Activated naive CD8-positive, alpha-beta T cell treated with anti-CD3 and anti-CD28 coated beads for 36 hours (primary cell): ENCODE measurements at regions not wholly inside any gene's neighbourhood (a gene's known extent, or its start where the extent isn't known, plus 50 kb on each side); places are given as distances from the start of the nearest gene placed in this dataset.
"Not testable (repeated sequence)": the region's sequence is repeated elsewhere in the genome, so short reads cannot be mapped to it uniquely, and the experiment has no call there.

Source experiments
- DNase-seq: peaks from one replicate; pipeline ENCODE4 v3.0.0; 2021
- H3K27ac Mint-ChIP-seq: one replicate; pipeline ENCODE4 v1.8.0; 2022; ENCODE audit warnings: mild to moderate bottlenecking, moderate library complexity, mixed read lengths
- H3K27me3 Mint-ChIP-seq: one replicate; pipeline ENCODE4 v1.8.0; 2022; ENCODE audit warnings: mild to moderate bottlenecking, mixed read lengths
- H3K36me3 Mint-ChIP-seq: one replicate; pipeline ENCODE4 v1.8.0; 2021; ENCODE audit warnings: mild to moderate bottlenecking, mixed read lengths
- H3K4me1 Mint-ChIP-seq: one replicate; pipeline ENCODE4 v1.8.0; 2021; ENCODE audit warnings: mixed read lengths
- H3K4me3 Mint-ChIP-seq: one replicate; pipeline ENCODE4 v1.8.0; 2022; ENCODE audit warnings: mild to moderate bottlenecking, moderate library complexity, mixed read lengths
- H3K9me3 Mint-ChIP-seq: one replicate; pipeline ENCODE4 v1.8.0; 2022; ENCODE audit warnings: mixed read lengths

DNA sequence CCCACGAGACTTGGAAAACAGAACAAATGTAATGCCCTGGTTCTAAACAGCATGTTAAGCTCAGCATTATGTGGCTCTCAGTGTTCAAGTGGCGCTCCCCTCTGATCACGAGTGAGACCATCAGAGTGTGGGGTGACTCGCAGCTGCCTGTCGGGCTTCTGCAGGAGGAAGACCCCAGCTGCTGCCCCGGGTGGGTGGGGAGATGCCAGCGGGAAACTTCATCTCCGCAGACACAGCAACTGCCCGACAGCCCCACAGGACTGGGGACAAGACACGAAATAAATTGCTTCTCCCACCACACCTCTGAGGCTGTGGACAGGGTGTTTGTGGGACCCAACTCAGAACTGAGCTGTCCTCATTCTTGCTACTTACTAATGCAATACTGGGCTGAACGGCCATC lies 126.3 kb upstream of the KIF5B start:
- no peaks in the 10 kb centered on the region for H3K36me3 Mint-ChIP-seq
- H3K27me3 Mint-ChIP-seq, result no peaks in the 10 kb centered on the region
- no peak overlapping the region for H3K27ac Mint-ChIP-seq
- H3K9me3 Mint-ChIP-seq, result no peaks in the 10 kb centered on the region
- H3K4me3 Mint-ChIP-seq, result no peak overlapping the region
- DNase-seq, result no peak
- no peaks in the 10 kb centered on the region for H3K4me1 Mint-ChIP-seq

DNA sequence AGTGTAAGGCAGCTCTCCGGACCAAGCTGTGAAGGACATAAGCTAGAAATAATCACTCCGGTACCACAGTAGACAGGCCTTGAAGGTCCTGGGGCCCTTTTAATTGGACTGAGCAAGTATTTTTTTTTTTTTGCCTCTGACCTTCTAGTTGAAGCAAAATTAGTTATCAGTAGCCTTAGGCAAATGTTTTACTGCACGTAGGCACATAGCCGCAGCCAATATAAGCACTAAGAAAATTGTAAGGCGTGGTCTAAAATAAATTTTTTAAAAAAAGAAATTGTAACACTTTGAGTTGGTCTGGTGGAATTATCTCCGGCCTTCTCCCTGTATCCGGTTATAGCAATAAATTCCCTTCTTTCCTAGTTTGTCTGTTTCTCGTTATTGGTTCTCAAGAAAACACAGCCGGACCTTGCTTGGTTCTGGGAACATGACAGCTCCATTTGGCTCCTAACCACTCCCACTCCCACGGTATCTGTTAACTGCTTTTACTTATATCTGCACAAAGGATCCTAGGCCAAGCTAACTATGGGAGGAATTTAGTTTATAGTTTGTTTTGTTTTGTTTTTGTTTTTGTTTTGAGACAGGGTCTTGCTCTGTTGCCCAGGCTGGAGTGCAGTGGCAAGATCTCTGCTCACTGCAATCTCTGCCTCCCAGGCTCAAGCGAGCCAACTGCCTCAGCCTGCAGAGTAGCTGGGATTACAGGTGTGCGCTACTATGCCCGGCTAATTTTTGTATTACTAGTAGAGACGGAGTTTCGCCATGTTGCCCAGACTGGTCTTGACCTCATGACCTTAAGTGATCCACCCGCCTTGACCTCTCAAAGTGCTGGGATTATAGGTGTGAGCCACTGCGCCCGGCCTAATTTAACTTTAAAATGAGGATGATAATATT lies 124.4 kb upstream of the KIF5B start:
- no peaks in the 10 kb centered on the region for H3K27me3 Mint-ChIP-seq
- no peak overlapping the region for H3K4me3 Mint-ChIP-seq
- no peak for DNase-seq
- H3K9me3 Mint-ChIP-seq, result no peaks in the 10 kb centered on the region
- H3K36me3 Mint-ChIP-seq, result no peaks in the 10 kb centered on the region
- H3K27ac Mint-ChIP-seq, result no peak overlapping the region
- H3K4me1 Mint-ChIP-seq, result no peaks in the 10 kb centered on the region

DNA sequence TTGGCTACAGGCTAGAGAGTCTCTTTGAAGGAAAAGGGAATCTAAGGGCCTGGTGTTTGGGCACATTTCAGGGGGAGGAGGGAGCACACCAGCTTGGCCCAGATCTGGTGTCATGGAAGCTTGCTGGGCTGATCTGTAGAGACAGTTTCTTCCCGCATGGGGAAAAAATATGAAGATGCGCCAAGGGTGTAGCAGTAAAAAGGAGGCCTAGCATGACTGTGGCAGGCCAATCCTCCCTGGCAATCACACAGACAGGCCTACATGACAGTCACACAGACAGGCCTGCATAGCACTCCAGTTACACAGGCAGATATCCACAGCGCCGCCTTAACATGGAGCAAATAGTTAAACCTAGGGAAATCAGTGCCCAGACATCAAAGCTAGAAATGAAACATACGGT lies 123.6 kb upstream of the KIF5B start:
- H3K4me3 Mint-ChIP-seq, result no peak overlapping the region
- H3K36me3 Mint-ChIP-seq, result no peaks in the 10 kb centered on the region
- DNase-seq, result no peak
- no peaks in the 10 kb centered on the region for H3K9me3 Mint-ChIP-seq
- H3K4me1 Mint-ChIP-seq, result no peaks in the 10 kb centered on the region
- no peaks in the 10 kb centered on the region for H3K27me3 Mint-ChIP-seq
- no peak overlapping the region for H3K27ac Mint-ChIP-seq

DNA sequence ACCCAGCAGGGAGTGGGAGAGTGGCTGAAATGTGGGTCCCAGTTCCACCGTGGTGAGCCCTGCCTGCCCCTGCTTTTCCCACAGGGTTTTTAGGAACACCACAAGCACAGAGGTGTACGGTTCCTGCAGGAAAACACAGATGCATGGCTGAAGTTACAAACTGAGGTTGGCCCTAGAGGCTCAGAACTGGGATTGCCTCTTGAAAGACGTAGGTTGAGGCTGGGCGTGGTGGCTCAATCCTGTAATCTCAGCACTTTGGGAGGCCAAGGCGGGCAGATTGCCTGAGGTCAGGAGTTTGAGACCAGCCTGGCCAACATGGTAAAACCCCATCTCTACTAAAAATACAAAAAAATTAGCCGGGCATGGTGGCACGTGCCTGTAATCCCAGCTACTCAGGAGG lies 121.4 kb upstream of the KIF5B start:
- not testable (repeated sequence) for H3K9me3 Mint-ChIP-seq, DNase-seq, H3K4me3 Mint-ChIP-seq, H3K27me3 Mint-ChIP-seq, H3K4me1 Mint-ChIP-seq, H3K36me3 Mint-ChIP-seq, H3K27ac Mint-ChIP-seq

DNA sequence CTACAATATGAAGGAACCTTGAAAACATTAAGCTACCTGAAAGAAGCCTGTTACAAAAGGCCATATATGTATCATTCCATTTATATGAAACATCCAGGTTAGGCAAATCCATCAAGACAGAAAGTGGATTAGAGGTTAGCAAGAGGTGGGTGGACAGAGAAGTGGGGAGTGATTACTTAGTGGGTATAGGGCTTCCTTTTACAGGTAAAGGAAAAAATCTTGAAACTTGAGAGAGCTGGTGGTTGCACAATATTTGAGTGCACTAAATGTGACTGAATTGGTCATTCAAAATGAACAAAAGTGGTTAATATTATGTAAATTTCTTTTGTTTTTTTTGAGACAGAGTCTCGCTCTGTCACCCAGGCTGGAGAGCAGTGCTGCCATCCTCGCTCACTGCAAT lies 119.4 kb upstream of the KIF5B start:
- H3K36me3 Mint-ChIP-seq, result no peaks in the 10 kb centered on the region
- no peak overlapping the region for H3K4me3 Mint-ChIP-seq
- no peak for DNase-seq
- no peak overlapping the region for H3K27ac Mint-ChIP-seq
- no peaks in the 10 kb centered on the region for H3K27me3 Mint-ChIP-seq
- no peaks in the 10 kb centered on the region for H3K4me1 Mint-ChIP-seq
- no peaks in the 10 kb centered on the region for H3K9me3 Mint-ChIP-seq

DNA sequence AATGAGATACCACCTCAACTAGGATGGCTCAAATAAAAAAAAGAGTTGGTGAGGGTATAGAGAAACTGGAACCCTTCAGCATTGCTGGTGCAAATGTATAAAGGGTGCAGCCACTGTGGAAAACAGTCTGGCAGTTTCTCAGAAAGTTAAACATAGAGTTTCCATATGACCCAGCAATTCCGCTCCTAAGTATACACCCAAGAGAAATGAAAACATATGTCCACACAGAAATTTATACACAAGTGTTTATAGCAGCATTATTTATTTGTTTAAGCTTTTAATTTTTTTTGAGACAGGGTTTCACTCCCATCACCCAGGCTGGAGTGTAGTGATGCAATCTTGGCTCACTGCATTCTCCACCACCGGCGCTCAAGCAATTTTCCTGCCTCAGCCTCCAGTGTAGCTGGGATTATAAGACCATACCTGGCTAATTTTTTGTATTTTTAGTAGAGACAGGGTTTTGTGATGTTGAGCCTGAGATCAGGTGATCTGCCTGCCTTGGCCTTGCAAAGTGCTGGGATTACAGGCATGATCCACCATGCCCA lies 118.2 kb upstream of the KIF5B start:
- H3K4me3 Mint-ChIP-seq, result no peak overlapping the region
- no peaks in the 10 kb centered on the region for H3K4me1 Mint-ChIP-seq
- H3K27ac Mint-ChIP-seq, result no peak overlapping the region
- no peaks in the 10 kb centered on the region for H3K27me3 Mint-ChIP-seq
- no peak for DNase-seq
- H3K36me3 Mint-ChIP-seq, result no peaks in the 10 kb centered on the region
- H3K9me3 Mint-ChIP-seq, result no peaks in the 10 kb centered on the region

DNA sequence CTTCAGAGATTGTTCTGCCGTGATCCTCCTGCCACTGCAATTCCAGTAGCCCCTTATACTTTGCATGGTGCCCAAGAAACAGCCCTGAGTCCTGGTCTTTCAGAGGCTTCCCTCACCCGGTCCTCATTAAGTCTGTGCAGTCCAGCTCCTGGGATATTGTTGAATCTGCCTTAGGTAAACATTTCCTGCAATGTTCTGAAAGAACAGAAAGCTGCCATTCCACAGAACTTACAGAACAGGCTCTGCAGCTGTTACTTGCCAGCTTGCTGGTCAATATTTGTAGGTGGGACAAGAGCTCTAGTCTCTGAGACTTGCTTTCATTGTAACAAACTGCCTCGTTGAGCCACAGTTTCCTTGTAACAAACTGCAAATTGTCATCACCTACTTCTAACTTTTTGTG lies 115.0 kb upstream of the KIF5B start:
- no peaks in the 10 kb centered on the region for H3K36me3 Mint-ChIP-seq
- no peaks in the 10 kb centered on the region for H3K9me3 Mint-ChIP-seq
- no peaks in the 10 kb centered on the region for H3K4me1 Mint-ChIP-seq
- DNase-seq, result no peak
- no peak overlapping the region for H3K4me3 Mint-ChIP-seq
- H3K27ac Mint-ChIP-seq, result no peak overlapping the region
- H3K27me3 Mint-ChIP-seq, result no peaks in the 10 kb centered on the region

DNA sequence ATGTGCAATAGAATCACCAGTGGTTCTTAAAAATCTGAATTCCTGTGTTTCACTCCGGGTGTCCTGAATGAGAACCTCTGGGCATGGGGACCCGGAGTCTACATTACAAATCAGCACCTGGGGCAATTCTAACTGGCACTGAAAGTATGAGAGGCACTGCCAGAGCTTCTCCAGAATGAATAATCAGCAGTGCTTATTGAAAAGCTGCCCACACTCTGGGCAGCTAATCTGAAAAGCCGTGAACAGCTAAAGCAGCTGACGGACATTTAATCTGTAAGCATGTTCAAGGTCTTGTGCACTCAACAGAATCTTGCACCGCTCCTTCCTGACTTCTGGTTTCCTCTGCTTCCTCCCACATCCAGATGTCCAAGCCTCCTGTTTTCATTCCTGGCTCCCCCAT lies 113.3 kb upstream of the KIF5B start:
- Mint-ChIP-seq H3K9me3 (no peaks in the 10 kb centered on the region), H3K36me3 (no peaks in the 10 kb centered on the region), H3K27me3 (peaks cover 9% of the 10 kb centered on the region), H3K4me3 (no peak overlapping the region), H3K4me1 (no peaks in the 10 kb centered on the region), H3K27ac (no peak overlapping the region)
- no peak for DNase-seq

DNA sequence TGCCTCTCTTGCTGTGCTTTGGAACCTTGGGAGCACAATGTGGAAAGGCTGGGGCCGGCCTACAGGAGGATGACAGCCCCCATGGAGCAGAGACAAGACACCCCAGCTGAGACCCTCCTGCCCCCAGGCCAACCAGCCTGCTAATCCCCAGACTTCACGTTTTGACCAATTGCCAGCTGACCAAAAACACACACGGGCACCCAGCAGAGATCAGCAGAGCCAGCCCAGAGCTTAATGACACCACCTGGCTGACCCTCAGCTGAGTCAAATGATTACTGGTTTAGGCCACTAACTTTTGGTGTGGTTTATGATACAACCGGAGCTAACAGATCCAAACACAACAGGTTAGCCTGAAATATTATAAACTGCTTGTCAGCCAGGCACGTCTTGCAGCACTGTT lies 111.2 kb upstream of the KIF5B start:
- Mint-ChIP-seq H3K27ac (no peak overlapping the region), H3K9me3 (no peaks in the 10 kb centered on the region), H3K36me3 (no peaks in the 10 kb centered on the region), H3K27me3 (peaks cover 12% of the 10 kb centered on the region), H3K4me1 (no peaks in the 10 kb centered on the region), H3K4me3 (no peak overlapping the region)
- no peak for DNase-seq

DNA sequence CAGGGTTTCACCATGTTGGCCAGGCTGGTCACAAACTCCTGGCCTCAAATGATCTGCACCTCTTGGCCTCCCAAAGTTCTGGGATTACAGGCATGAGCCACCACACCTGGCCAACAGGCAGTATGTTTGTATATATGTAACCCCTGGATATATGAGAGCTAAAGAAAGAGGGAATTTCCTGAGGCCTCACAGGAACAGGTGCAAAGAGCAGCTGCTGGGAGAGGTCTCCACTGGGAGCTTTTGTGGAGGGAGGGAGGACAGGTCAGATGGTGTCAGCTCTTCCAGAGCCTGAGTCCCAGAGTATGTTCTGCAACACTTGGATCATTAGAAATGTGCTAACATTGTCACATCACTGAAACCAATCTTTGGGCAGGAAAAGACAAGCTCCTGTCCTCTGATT lies 110.1 kb upstream of the KIF5B start:
- DNase-seq, result no peak
- Mint-ChIP-seq H3K27me3 (peaks cover 12% of the 10 kb centered on the region), H3K36me3 (no peaks in the 10 kb centered on the region), H3K9me3 (no peaks in the 10 kb centered on the region), H3K27ac (no peak overlapping the region), H3K4me1 (no peaks in the 10 kb centered on the region), H3K4me3 (no peak overlapping the region)

DNA sequence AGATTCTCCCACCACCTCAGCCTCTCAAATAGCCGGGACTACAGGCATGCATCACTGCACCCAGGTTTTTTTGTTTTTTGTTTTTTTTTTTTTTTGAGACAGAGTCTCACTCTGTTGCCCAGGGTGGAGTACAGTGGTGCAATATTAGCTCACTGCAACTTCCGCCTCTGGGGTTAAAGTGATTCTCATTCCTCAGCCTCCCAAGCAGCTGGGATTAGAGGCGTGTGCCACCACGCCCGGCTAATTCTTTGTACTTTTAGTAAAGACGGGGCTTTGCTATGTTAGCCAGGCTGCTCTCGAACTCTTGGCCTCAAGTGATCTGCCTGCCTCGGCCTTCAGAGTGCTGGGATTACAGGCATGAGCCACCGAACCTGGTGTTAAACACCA lies 107.5 kb upstream of the KIF5B start:
- no peaks in the 10 kb centered on the region for H3K4me1 Mint-ChIP-seq
- H3K27ac Mint-ChIP-seq, result no peak overlapping the region
- no peak overlapping the region for H3K4me3 Mint-ChIP-seq
- H3K36me3 Mint-ChIP-seq, result no peaks in the 10 kb centered on the region
- H3K27me3 Mint-ChIP-seq, result peaks cover 12% of the 10 kb centered on the region
- no peak for DNase-seq
- H3K9me3 Mint-ChIP-seq, result no peaks in the 10 kb centered on the region

DNA sequence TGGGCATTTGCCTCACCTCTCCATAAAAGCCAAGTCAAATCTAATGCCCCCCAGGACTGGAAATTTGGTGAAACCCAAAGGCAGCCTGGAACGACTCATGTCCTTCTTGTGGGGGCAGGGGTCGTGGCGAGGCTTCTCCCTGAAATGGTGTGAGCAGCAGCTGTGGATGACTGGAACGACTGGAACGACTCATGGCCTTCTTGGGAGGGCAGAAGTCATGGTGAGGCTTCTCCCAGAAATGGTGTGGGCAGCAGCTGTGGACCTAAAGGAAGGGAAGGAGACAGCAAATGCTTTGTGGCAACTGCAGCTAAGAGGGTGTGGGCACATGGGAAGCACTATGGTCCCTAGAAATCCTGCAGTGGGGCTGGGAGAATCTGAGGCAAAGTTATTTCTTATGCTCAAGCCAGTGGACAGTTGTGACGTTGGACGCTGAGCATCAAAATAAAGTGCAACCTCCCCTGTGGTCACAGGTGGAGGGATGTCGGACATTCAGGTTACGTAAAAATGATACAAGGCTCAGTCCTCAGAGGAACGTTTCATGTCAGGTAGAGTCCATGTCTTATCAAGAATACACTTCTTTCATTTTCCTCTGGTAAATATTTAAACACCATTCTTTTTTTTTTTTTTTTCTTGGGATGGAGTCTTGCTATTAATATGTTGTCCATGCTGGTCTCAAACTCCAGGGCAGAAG lies 107.0 kb upstream of the KIF5B start:
- Mint-ChIP-seq H3K27me3 (peaks cover 12% of the 10 kb centered on the region), H3K4me3 (no peak overlapping the region), H3K36me3 (no peaks in the 10 kb centered on the region), H3K27ac (no peak overlapping the region), H3K4me1 (no peaks in the 10 kb centered on the region), H3K9me3 (no peaks in the 10 kb centered on the region)
- DNase-seq, result no peak

DNA sequence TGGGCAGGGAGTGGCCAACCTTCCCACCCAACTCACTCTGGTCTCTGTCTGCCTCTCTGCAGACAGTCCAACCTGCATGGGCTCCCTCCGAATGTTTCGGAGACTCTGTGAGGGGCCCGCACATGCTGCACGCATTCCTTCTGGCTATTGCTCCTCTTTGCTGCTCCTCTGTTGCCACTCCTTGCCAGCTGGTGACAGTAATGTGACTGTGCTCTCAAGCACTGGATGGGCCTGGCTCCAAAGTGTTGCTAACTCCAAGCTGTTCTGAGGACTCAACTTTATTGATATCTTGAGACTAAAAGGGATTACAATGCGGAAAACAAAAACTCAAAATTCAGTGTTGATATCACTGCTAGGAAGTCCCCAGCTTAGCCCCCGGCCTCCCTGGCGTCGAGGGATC lies 105.4 kb upstream of the KIF5B start:
- Mint-ChIP-seq H3K9me3 (no peaks in the 10 kb centered on the region), H3K27ac (no peak overlapping the region), H3K36me3 (no peaks in the 10 kb centered on the region), H3K27me3 (peaks cover 12% of the 10 kb centered on the region), H3K4me3 (no peak overlapping the region), H3K4me1 (no peaks in the 10 kb centered on the region)
- no peak for DNase-seq

DNA sequence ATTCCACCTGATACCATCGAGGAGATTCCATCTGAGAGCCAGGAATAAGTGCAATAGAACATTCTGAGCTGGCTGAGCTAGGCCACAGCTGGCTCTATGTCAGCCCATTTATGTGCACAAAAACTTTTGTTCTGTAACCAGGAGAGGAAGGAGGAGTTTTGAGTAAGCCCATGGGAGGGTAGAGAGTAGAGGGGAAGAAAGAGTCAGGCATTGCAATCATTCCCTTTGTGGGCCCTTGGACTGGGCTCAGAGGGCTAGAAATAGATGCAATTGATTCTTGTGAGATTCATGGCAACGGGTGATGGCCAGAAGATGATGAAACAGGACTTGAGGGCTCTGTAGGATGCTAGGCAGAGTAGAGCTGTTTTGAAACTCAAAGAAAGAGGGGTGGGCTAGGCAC lies 104.6 kb upstream of the KIF5B start:
- Mint-ChIP-seq H3K27me3 (peaks cover 12% of the 10 kb centered on the region), H3K4me1 (no peaks in the 10 kb centered on the region), H3K4me3 (no peak overlapping the region), H3K9me3 (no peaks in the 10 kb centered on the region), H3K36me3 (no peaks in the 10 kb centered on the region), H3K27ac (no peak overlapping the region)
- no peak for DNase-seq

DNA sequence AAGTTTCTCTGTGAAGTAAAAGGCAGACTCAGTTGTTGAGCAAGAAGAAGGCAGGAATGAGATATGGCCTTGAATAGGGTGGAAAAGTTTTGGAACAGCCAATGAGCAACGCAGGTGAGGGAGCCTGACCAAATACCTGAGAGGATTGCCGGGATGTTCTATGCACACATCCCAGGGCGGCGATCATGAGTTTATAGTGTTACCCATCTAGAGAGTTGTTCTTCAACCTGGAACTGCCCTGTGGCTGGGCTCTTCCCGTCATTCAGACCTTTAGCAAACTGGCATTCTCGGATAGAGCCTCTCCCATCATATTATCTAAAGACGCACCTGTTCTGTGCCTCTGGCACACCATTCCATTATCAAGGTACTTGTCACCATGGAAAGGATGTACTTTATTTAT lies 103.0 kb upstream of the KIF5B start:
- H3K27ac Mint-ChIP-seq, result no peak overlapping the region
- DNase-seq, result no peak
- H3K27me3 Mint-ChIP-seq, result peaks cover under 1% of the 10 kb centered on the region
- no peaks in the 10 kb centered on the region for H3K4me1 Mint-ChIP-seq
- no peak overlapping the region for H3K4me3 Mint-ChIP-seq
- peaks cover 4% of the 10 kb centered on the region for H3K36me3 Mint-ChIP-seq
- peaks cover 7% of the 10 kb centered on the region for H3K9me3 Mint-ChIP-seq

DNA sequence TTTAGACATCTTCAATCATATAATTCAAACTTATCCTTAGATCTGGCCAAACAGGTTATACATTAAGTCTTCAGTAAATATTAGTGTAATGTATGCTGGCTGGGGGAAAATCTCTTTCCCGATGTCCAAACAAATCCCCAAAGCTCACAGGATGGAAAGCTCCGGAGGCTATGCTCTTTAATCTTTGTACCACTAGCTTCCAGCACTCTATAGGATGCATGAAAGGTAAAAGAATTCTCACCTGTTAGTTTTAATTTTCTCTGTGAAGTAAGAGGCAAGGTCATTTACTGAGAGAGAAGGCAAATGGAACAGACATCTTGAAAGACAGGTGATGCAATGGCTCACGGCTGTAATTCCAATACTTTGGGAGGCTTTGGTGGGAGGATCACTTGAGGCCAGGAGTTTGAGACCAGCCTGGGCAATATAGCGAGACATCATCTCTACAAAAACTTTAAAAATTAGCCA lies 99.8 kb upstream of the KIF5B start:
- H3K27me3 Mint-ChIP-seq, result no peaks in the 10 kb centered on the region
- no peak overlapping the region for H3K4me3 Mint-ChIP-seq
- peaks cover 4% of the 10 kb centered on the region for H3K36me3 Mint-ChIP-seq
- H3K27ac Mint-ChIP-seq, result no peak overlapping the region
- H3K9me3 Mint-ChIP-seq, result peaks cover 17% of the 10 kb centered on the region
- DNase-seq, result no peak
- H3K4me1 Mint-ChIP-seq, result peaks cover 1% of the 10 kb centered on the region
